HUES64 (cell line): ENCODE measurements at regions not wholly inside any gene's neighbourhood (a gene's known extent, or its start where the extent isn't known, plus 50 kb on each side); places are given as distances from the start of the nearest gene placed in this dataset.

Source experiments
- H3K27ac ChIP-seq: 2 replicates; pipeline ENCODE4 v1.7.0; 2013; ENCODE audit warnings: low read depth, low read length, inconsistent platforms
- H3K27me3 ChIP-seq: 2 replicates; pipeline ENCODE4 v1.6.1; 2013; ENCODE audit warnings: mild to moderate bottlenecking, low read length; ENCODE audit not compliant: insufficient read depth
- H3K36me3 ChIP-seq: 2 replicates; pipeline ENCODE4 v1.6.1; 2013; ENCODE audit warnings: mild to moderate bottlenecking, low read length; ENCODE audit not compliant: insufficient read depth
- H3K4me1 ChIP-seq: 2 replicates; pipeline ENCODE4 v1.6.1; 2013; ENCODE audit warnings: mild to moderate bottlenecking, low read length, moderate library complexity; ENCODE audit not compliant: insufficient read depth
- H3K4me3 ChIP-seq: 2 replicates; pipeline ENCODE4 v1.5.1; 2013; ENCODE audit warnings: mild to moderate bottlenecking, low read length, moderate library complexity
- H3K9ac ChIP-seq: 2 replicates; pipeline ENCODE4 v1.6.1; 2013; ENCODE audit warnings: mild to moderate bottlenecking, low read depth, low read length
- H3K9me3 ChIP-seq: 2 replicates; pipeline ENCODE4 v1.6.1; 2013; ENCODE audit warnings: low read depth, low read length; ENCODE audit not compliant: insufficient read depth
- WGBS: fragments of 150-250, 120-280 bp; methylation state at CpG from one replicate; pipeline ENCODE4 v1.1.7; 2013; ENCODE audit warnings: missing lambda C conversion rate; 5-methylcytosine and 5-hydroxymethylcytosine counted together

- WGBS, result 100% methylated on average over 1 of the region's 1 CpG
- Histone ChIP-seq H3K4me3 (no peak overlapping the region), H3K9me3 (peaks cover 2% of the 10 kb centered on the region; the same call in 1 of the 2 replicates)
Measured at GRCh38 chr4:160284516-160284915, 1181.6 kb downstream of the RAPGEF2 start.

GRCh38 chr4:160286051-160286450 lies 1183.2 kb downstream of the RAPGEF2 start:
- Histone ChIP-seq H3K9ac (no peak overlapping the region), H3K4me3 (no peak overlapping the region), H3K36me3 (no peaks in the 10 kb centered on the region), H3K9me3 (peaks cover 2% of the 10 kb centered on the region; the same call in 1 of the 2 replicates), H3K4me1 (no peaks in the 10 kb centered on the region), H3K27ac (no peak overlapping the region), H3K27me3 (no peaks in the 10 kb centered on the region)
- WGBS, result no CpG with 5 or more reads among the region's 1 CpG

More at GRCh38 chr4:160284516-160284915, 1181.6 kb downstream of the RAPGEF2 start:
- H3K9ac ChIP-seq, result no peak overlapping the region
- H3K4me1 ChIP-seq, result no peaks in the 10 kb centered on the region
- no peaks in the 10 kb centered on the region for H3K36me3 ChIP-seq
- H3K27me3 ChIP-seq, result no peaks in the 10 kb centered on the region
- H3K27ac ChIP-seq, result no peak overlapping the region

- H3K27ac ChIP-seq, result no peak overlapping the region
- no peaks in the 10 kb centered on the region for H3K27me3 ChIP-seq
- H3K4me3 ChIP-seq, result no peak overlapping the region
- H3K9me3 ChIP-seq, result no peaks in the 10 kb centered on the region
- no peaks in the 10 kb centered on the region for H3K36me3 ChIP-seq
- 88% methylated on average over 1 of the region's 1 CpG for WGBS
- H3K4me1 ChIP-seq, result no peaks in the 10 kb centered on the region
- no peak overlapping the region for H3K9ac ChIP-seq
Measured at GRCh38 chr4:160296476-160296875, 1193.6 kb downstream of the RAPGEF2 start.

GRCh38 chr4:160299177-160299576 lies 1196.3 kb downstream of the RAPGEF2 start:
- Histone ChIP-seq H3K9ac (no peak overlapping the region), H3K4me1 (no peaks in the 10 kb centered on the region), H3K36me3 (no peaks in the 10 kb centered on the region), H3K27ac (no peak overlapping the region), H3K4me3 (no peak overlapping the region), H3K9me3 (no peaks in the 10 kb centered on the region), H3K27me3 (no peaks in the 10 kb centered on the region)
- WGBS, result no CpG with 5 or more reads among the region's 1 CpG

- H3K4me1 ChIP-seq, result no peaks in the 10 kb centered on the region
- WGBS, result 98% methylated on average over 1 of the region's 2 CpGs
Measured at GRCh38 chr4:160299608-160300007, 1196.7 kb downstream of the RAPGEF2 start.

GRCh38 chr4:160316036-160316435 lies 1213.2 kb downstream of the RAPGEF2 start:
- Histone ChIP-seq H3K27me3 (no peaks in the 10 kb centered on the region), H3K4me3 (no peak overlapping the region), H3K9ac (no peak overlapping the region), H3K36me3 (no peaks in the 10 kb centered on the region), H3K9me3 (no peaks in the 10 kb centered on the region), H3K4me1 (no peaks in the 10 kb centered on the region), H3K27ac (no peak overlapping the region)
- WGBS, result 100% methylated on average over 1 of the region's 1 CpG

More at GRCh38 chr4:160299608-160300007, 1196.7 kb downstream of the RAPGEF2 start:
- Histone ChIP-seq H3K4me3 (no peak overlapping the region), H3K9me3 (no peaks in the 10 kb centered on the region), H3K9ac (no peak overlapping the region), H3K36me3 (no peaks in the 10 kb centered on the region), H3K27ac (no peak overlapping the region), H3K27me3 (no peaks in the 10 kb centered on the region)

- Histone ChIP-seq H3K27ac (no peak overlapping the region), H3K4me1 (no peaks in the 10 kb centered on the region), H3K9me3 (no peaks in the 10 kb centered on the region), H3K9ac (no peak overlapping the region), H3K27me3 (no peaks in the 10 kb centered on the region), H3K4me3 (no peak overlapping the region), H3K36me3 (no peaks in the 10 kb centered on the region)
- 93% methylated on average over 6 of the region's 6 CpGs for WGBS
Measured at GRCh38 chr4:160318567-160319220, 1215.8 kb downstream of the RAPGEF2 start.

GRCh38 chr4:160319221-160319867 lies 1216.5 kb downstream of the RAPGEF2 start:
- Histone ChIP-seq H3K4me1 (no peaks in the 10 kb centered on the region), H3K36me3 (no peaks in the 10 kb centered on the region), H3K9me3 (no peaks in the 10 kb centered on the region), H3K27me3 (no peaks in the 10 kb centered on the region), H3K27ac (no peak overlapping the region), H3K9ac (no peak overlapping the region), H3K4me3 (no peak overlapping the region)
- WGBS, result 96% methylated on average over 4 of the region's 4 CpGs

GRCh38 chr4:160319868-160320260 lies 1217.0 kb downstream of the RAPGEF2 start:
- Histone ChIP-seq H3K27ac (no peak overlapping the region), H3K36me3 (no peaks in the 10 kb centered on the region), H3K4me3 (no peak overlapping the region), H3K9ac (no peak overlapping the region), H3K9me3 (no peaks in the 10 kb centered on the region), H3K27me3 (no peaks in the 10 kb centered on the region), H3K4me1 (no peaks in the 10 kb centered on the region)
- WGBS, result 94% methylated on average over 2 of the region's 2 CpGs

- no peak overlapping the region for H3K9ac ChIP-seq
- H3K9me3 ChIP-seq, result no peaks in the 10 kb centered on the region
- H3K27me3 ChIP-seq, result no peaks in the 10 kb centered on the region
- no peaks in the 10 kb centered on the region for H3K36me3 ChIP-seq
- WGBS, result 76% methylated on average over 5 of the region's 5 CpGs
- H3K27ac ChIP-seq, result no peak overlapping the region
- no peaks in the 10 kb centered on the region for H3K4me1 ChIP-seq
- H3K4me3 ChIP-seq, result no peak overlapping the region
Measured at GRCh38 chr4:160326110-160326509, 1223.2 kb downstream of the RAPGEF2 start.

GRCh38 chr4:160347197-160347596 lies 1244.3 kb downstream of the RAPGEF2 start:
- Histone ChIP-seq H3K27me3 (no peaks in the 10 kb centered on the region), H3K4me1 (no peaks in the 10 kb centered on the region), H3K4me3 (no peak overlapping the region), H3K9ac (no peak overlapping the region), H3K27ac (no peak overlapping the region), H3K9me3 (no peaks in the 10 kb centered on the region), H3K36me3 (no peaks in the 10 kb centered on the region)
